MM.1S (cell line): ENCODE measurements at regions not wholly inside any gene's neighbourhood (a gene's known extent, or its start where the extent isn't known, plus 50 kb on each side); places are given as distances from the start of the nearest gene placed in this dataset.

Source experiments
- CTCF ChIP-seq: fragments of 300-600 bp; sonication (generic); IDR thresholded peaks from 2 replicates; pipeline ENCODE4 v1.5.1; 2016; ENCODE audit warnings: antibody characterized with exemption, low read length, mixed read lengths
- EZH2 ChIP-seq: fragments of 300-600 bp; sonication (generic); optimal IDR thresholded peaks from 2 replicates; pipeline ENCODE3; 2017; ENCODE audit warnings: low read depth, mild to moderate bottlenecking, antibody characterized with exemption, low read length, mixed read lengths
- EZH2phosphoT487 ChIP-seq: fragments of 300-600 bp; sonication (generic); IDR thresholded peaks from 2 replicates; pipeline ENCODE4 v1.6.1; 2018; ENCODE audit warnings: antibody characterized with exemption, low read length

- TF ChIP-seq EZH2 = no peak
- TF ChIP-seq CTCF = no peak
- TF ChIP-seq EZH2phosphoT487 = no peak
Measured at GRCh38 chr18:37779220-37779619, 213.6 kb upstream of the CELF4 start.
